Hematopoietic multipotent progenitor cell treated with erythropoietin and hydrocortisone succinate and interleukin-3 and kit ligand, for 15 days (in vitro differentiated cells): ENCODE measurements at regions not wholly inside any gene's neighbourhood (a gene's known extent, or its start where the extent isn't known, plus 50 kb on each side); places are given as distances from the start of the nearest gene placed in this dataset.
"Not testable (repeated sequence)": the region's sequence is repeated elsewhere in the genome, so short reads cannot be mapped to it uniquely, and the experiment has no call there.

Source experiments
- DNase-seq: peaks from one replicate; pipeline ENCODE4 v3.0.0-alpha.2; 2015; ENCODE audit warnings: low spot score

DNA sequence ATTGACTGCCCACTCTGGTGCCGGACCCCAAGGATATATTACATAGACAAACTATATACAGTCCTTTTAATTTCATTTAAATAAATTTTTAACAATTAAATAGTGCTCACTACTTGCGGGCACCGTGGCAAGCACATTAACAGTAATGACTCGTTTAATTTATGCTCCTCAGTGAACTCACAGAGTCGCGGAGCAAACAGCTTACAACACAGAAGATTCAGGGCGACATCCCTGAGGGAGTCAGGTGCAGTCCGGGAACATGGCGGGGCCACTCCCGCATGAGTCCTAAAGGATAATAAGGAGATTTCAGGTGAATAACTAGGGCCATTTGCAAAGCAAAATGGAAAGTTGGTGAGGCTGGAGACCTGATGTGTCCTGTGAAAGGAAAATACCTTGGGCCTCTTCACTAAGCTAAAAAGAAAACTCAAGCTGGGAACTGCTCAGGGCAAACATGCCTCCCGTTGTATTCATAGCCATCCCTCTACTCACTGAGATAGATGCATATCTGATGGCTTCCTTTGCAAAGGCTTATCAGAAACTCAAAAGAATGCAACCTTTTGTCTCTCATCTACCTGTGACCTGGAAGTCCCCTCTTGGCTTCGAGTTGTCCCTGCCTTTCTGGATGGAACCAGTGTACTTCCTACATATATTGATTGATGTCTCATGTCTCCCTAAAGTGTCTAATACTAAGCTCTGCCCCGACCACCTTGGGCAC lies 125.6 kb downstream of the KLF6 start:
- DNase-seq = no peak

DNA sequence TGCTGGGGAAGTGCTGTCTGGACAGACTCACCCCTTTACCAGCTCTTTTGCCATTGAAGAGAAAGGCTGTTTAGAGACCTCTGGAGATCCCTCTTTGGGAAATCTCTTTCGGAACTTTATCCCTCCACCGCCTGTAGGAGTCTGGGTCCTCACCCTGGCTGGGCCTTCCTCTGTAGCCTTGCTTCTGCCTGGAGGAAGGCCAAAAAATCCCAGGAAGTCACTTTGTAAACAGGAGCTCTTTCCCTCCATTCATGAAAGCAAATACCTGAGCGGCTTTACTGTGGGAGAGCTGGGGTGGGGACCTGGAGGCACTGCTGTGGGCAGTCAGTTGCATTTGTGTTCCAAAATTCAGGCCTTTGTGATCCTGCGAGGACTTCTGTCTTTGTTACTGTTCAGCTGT lies 126.2 kb downstream of the KLF6 start:
- DNase-seq = no peak

DNA sequence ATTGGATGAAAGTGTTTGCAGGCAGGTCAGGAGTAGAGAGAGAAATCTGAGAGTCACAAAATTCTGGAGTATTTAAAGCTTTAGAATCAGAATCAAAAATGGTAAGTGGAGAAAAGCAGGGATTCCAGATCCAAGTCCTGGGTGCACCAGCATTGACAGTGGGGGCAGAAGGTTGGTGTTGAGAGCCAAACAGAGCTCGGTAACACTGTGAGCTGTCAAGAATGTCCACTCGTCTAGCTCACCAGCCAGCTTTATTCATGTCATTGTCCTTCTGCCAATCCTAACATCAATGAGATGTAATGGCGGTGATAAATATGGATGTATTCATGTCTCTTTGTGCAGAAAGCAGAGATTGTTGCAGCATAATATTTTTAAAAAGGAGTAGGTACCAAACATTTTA lies 128.8 kb downstream of the KLF6 start:
- no peak for DNase-seq

DNA sequence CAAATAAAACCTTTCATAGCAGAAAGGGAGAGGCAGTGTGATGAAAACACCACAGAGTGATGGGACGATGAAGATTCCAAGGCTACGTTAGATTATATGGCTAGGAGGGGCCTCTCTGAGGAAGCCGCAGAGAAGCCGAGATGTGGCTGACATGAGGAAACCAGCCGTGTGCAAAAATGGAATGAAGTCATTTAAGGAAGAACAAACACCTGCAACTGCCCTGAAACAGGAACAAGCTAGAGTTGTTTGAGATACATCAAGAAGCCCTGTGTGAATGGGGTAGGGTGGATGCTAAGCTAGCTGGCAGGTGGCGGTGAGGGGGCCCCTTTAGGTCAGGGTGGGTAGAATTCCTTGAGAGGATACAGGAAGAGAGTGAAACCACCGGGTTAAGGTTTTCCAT lies 129.5 kb downstream of the KLF6 start:
- no peak for DNase-seq

DNA sequence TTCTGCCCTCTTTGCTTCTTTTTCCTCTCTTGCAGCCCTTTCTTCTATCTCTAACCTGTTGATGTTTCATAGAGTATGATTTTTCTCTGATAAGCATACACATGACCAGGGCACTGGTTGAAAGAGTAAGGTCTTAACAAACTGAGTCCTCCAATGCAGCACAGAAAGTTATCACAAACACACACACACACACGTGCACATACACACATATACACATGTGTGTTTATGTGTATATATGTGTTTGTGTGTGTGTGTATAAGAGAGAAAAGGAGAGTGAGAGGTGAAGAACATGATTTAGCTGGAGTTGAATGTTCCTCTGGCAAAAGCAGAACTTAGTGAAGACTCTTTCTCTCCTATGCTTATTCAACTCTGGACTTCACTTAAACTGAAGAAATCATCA lies 130.0 kb downstream of the KLF6 start:
- no peak for DNase-seq

DNA sequence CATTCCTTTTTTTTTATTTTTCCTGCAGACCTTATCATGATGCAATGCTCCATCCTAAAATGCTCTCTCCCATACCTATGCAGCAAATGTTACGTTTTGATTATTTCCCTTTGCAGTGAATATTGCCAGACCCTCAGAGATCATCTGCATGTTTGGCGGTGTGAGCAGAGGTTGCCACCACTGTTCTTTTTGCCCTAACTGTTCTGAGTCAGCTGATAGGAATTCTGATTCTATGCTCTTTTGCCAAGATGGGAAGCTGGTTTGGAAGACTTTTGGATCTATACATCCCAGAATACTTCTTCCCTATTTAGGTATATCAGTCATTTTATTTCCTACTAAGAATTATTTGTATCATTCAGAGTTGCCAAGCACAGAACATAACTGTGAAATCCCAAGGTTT lies 130.5 kb downstream of the KLF6 start:
- DNase-seq = no peak

DNA sequence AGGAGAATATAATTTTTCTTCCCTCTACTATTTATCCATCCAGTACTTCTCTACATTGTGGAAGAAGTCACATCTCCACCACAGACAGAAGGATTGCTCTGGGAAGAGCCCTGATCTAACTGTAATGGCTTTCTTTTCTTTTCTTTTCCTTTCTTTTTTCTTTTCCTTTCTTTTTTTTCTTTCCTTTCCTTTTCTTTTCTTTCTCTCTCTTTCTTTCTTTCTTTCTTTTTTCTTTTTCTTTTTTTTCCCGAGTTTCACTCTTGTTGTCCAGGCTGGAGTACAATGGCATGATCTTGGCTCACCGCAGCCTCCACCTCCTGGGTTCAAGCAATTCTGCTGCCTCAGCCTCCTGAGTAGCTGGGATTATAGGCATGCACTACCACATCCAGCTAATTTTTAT lies 131.7 kb downstream of the KLF6 start:
- not testable (repeated sequence) for DNase-seq

DNA sequence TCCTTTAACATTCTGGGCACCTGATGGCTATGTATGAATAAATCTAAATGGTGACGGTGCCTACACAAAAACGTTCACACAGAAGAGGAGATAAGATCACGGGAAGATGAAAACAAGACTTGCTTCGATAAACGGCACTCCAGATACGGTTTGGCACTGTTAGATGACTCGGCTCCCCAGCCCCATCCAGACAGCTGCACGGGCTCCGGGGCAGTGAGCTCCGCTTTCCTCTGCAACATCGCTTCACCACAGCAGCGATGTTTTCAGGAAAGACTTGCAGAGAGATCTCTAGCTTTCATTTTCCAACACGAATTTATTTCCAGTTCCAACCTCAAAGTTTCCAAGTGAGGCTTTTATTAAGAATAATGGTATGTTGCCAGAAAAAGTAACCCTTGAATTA lies 132.1 kb downstream of the KLF6 start:
- DNase-seq = no peak

DNA sequence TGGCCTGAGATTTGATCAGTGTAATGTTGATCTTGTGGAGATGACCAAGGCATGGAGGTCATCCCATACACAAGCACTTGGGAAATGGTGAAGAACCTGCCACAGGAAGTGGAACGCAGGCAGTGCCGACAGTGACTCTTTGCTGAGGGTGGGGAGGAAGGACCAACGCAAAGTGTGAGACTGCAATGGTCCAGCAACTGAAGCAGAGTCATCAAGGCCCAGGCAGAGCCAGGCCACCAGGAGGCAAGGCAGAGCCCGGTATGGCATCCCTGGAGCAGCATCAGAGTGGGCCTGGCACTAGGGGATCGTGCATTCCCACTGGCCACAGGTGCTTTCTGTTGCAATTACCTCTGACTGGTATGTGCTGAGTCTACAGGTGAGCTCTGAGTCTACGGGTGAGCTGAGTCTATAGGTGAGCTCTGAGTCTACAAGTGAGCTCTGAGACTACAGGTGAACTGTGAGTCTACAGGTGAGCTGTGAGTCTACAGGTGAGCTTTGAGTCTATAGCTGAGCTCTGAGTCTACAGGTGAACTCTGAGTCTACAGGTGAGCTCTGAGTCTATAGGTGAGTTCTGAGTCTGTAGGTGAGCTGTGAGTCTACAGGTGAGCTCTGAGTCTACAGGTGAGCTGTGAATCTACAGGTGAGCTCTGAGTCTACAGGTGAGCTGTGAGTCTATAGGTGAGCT lies 132.9 kb downstream of the KLF6 start:
- no peak for DNase-seq

DNA sequence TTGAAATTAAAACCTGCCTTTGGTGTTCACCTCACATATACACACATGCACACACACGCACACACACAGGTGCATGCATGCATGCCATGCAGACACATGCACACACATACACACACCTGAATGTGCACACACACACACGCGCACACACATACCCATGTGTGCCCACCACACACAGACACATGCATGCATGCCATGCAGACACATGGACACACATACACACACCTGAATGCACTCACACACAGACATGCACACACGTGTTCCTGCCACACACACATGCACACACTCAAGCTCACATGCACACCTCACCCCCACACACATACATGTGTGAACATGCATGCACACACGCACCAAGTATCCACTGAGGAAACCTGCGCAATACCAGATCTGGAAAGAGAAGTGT lies 136.4 kb downstream of the KLF6 start:
- no peak for DNase-seq

DNA sequence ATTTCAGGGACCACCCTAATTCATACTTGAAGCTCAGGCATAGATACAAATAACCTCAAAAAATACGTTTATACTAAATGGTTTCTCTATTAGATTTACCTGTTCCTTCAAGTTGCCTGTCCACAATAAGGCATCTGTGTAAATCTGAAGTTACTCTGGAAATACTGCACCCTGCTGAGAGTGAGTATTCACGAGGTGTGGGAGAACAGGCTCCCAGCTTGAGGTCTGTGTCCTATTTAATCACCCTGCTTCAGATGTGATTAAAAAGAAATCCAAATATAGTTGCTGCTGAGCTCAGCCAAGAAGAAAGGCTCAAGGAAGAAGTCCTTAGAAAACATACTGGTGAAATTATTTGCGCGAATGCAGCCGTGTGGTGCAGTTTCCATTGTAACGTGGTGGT lies 136.8 kb downstream of the KLF6 start:
- no peak for DNase-seq

DNA sequence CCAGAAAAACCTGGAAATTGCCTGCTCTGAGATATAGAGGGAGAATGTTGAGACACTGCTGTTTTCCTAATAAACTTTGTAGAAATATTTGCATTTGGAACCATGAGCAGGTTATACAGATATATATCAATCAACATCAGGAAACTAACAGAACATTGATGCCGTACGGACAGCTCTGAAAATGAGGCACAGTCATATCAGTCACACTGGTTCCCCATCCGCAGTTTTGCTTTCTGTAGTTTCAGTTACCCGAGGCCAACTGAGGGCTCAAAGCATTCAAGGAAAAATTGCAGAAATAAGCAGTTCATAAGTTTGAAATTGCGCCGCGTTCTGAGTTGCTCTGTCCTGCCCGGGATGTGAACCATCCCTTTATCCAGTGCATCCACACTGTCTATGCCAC lies 137.9 kb downstream of the KLF6 start:
- no peak for DNase-seq

DNA sequence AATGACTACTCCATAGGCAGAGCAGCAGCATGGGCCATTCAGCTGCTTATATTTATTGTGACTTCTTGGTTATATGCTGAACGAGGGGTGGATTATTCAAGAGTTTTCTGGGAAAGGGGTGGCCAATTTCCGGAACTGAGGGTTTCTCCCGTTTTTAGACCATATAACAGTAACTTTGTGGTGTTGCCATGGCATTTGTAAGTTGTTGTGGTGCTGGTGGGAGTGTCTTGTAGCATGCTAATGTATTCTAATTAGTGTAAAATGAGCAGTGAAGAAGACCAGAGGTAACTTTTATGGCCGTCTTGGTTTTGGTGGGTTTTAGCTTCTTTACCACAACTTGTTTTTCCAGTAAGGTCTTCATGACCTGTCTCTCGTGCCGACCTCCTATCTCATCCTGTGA lies 139.6 kb downstream of the KLF6 start:
- DNase-seq = no peak

DNA sequence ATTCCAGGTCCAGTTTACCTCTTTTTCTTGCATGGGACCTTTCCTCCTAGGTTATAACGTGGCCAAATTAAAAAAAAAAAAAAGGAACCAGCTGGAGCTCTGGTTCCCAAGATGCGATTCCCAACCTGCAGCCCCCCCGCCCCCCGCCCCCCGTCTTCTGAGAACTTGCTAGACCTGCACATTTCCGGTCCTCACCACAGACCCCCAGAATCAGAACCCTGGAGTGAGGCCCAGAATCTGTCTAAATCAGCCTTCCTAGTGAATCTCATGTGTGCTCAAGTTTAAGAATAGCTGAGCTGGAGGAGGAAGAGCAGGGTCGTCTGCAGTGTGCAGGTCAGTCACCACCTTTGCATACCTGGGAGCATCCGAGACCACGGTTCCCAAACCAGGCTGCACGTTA lies 144.2 kb downstream of the KLF6 start:
- no peak for DNase-seq

DNA sequence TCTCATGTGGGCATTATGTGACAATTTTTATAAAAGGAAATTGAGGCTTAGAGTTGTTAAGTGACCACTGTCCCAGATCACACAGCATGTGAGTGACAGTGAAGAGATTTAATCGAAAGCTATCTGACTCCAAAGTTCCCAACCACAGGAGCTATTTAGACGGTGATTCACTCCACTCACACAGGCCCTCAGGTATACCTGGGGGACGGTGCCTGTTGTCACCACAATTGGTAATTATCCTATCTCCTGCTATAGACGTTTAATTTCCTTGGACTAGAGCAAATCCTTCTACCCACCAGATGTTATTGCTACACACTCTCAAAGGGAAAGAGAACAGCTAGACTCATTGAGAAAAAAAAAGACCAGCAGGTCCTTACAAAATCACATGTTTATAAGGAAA lies 145.5 kb downstream of the KLF6 start:
- DNase-seq = no peak

DNA sequence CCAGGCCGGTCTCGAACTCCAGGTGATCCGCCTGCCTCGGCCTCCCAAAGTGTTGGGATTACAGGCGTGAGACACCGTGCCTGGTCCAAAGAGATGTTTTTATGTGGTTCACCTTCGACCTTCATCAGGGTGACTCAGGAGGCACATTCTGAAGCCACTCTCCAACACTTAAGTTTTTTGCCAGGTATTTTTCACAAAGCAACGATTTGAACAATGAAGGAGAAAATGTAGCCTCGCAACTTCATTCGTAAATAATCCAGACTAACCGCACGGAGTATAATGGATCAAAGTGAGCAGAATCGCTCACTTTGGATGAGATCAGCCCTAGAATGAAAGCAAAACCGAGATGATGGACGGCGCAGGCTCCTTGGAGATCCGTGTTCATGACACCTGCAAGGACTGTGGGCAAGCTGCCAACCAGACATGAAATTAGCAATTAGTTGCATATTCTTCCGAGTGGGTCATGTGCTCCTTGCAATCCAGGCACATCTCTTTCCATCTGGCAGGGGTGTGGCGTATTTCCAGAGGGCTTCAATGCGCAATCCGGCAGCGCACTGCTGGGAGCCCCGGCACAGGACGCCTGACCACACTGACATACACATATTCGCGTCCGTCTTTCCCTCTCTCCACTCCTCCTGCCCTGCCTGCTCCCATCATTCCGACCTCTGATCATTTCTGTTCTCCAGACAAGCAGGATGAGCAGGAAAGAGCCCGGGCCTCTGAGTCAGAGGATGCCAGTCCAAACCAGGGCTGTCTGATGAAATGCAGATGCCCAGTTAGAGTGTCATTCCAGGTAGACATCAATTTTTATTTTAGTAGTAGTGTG lies 148.4 kb downstream of the KLF6 start:
- DNase-seq = no peak

DNA sequence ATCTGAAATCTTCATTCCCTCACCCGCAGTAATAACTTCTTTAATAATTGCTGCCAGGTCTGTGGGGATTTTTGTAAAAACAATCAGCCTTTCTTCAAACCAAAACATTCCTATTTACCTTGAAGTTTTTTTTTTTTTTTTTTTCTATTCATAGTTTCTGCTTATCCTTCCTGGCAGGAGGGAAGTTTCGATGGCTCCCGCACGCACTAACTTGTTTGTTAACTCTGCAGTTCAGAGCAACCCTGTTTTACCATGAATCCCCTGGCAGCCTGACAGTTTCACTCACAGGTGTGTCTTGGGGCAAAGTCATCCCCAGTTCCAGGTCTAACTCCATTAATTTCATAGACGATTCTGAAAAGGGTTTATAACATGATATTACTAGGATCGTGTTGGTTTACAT lies 149.3 kb downstream of the KLF6 start:
- DNase-seq = no peak

DNA sequence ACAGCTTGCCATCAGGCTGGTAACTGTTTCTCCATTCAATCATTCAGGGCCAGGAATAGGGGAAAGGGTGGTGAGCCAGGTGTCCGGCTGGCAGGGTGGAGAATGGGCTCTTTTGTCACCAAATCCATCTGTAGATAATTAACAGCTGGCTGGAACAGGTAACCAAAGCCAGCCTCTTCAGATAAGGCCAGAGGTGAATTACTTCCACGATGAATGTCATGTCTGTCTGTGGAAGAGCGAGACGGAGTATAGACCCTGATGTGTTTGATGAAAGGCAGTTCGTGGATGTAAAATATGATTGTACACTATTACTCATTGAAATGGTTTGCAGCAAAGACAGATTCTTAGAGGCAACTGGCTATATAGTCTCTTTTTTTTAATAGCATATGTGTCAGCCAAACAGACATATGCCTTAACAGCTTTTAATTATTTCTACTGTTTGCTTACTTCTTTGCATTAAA lies 149.8 kb downstream of the KLF6 start:
- DNase-seq = no peak

DNA sequence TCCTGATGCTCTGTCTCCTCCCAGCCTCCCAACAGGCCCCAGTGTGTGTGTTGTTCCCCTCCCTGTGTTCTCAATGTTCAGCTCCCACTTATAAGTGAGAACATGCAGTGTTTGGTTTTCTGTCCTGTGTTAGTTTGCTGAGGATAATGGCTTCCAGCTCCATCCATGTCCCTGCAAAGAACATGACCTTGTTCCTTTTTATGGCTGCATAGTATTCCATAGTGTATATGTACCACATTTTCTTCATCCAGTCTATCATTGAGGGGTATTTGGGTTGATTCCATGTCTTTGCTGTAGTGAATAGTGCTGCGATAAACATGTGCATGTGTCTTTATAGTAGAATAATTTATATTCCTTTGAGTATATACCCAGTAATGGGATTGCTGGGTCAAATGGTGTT lies 150.4 kb downstream of the KLF6 start:
- DNase-seq = not testable (repeated sequence)

DNA sequence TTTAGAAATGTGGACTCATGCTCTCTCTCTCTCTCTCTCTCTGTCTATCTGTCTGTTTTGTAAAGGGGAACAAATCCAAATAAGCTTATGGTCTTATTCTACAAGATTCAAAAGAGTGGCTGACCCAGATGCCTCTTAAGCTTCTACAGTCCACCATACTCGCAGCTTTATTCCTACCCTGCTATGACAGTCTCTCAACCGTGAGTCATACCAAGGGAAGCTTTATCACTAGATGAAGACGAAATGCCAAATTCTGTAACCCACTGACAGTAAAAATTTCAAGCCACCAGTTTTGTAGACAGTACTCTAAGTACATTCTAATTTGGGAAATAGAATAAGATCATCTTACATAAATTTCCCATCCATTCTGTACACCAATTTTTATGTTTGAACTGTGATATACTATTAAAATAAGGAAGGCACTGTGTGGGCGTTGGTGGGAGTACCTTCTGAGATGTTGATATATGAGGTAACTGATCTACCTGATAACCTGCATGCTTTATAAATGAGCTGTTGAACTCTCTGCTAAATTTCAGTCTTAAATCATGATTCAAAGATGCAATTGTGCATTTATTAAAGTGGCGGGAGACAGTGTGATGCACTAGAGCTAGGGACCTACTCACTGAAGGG lies 153.2 kb downstream of the KLF6 start:
- no peak for DNase-seq

DNA sequence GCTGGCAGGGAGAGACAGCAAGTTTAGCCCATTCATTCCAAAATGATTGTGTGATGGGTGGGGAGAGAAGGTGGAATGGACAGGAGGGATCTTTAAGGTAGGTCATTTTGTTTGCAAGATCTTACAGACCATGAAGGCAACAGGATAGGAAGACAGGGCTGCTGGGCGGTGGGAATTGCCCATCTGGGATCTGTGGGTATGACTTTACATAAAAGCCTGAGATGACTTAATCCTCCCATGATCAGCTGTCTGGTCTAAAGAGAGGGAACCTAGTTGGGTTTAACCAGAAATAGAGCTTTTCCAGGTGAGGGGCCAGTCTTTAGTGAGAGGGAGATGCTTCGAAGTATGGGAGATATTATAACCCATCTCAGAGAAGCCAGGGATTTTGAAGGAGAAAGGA lies 153.7 kb downstream of the KLF6 start:
- no peak for DNase-seq

DNA sequence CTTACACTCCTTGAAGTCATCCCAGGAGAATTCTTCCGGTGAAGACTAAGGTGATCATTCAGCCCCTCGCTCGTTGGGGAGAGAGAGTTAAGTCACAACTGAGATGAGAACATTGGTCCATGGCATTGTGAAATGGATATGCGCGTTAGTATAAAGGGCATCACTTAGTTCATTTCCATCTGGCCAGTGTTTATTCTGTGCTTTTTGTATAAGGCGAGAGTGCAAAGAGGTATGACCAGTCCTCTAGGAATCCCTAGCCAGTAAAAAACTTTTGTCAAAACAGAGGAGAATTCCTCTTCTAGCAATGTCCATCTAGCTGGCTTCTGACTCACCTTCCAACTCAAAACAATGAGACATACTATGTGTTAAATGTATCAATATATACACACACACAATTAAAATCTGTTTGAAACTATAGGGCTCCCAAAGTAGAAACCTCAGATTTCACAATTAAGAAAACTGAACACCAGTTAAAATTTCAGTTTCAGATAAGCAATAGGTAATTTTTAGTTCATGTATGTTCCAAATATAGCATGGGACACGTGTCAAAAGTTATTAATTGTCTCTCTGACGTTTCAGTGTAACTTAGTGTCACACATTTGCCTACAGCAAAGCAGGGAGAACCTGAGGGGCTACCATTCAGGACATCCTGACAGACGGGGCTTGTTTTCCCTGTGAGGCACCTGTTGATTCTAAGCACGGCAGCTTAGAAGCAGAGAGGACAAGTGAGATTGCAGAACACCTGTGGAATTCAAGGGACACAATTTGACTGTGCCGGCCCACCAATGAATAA lies 158.9 kb downstream of the KLF6 start:
- no peak for DNase-seq
